ENCODE measurements at regions not wholly inside any gene's neighbourhood (a gene's known extent, or its start where the extent isn't known, plus 50 kb on each side); places are given as distances from the start of the nearest gene placed in this dataset.

- DNase-seq: no peak
Observed at GRCh38 chr3:87041191-87041590, 50.2 kb upstream of the VGLL3 start.
